Activated T-cell treated with anti-CD3 and anti-CD28 coated beads for 1 hour (primary cell): ENCODE measurements at regions not wholly inside any gene's neighbourhood (a gene's known extent, or its start where the extent isn't known, plus 50 kb on each side); places are given as distances from the start of the nearest gene placed in this dataset.

Experiments used
- DNase-seq: peaks from one replicate; pipeline ENCODE4 v3.0.0-alpha.2; 2020; ENCODE audit warnings: low read depth

- no peak for DNase-seq
These were observed 84.3 kb upstream of the LGALSL start for GRCh38 chr2:64369706-64370105.

GRCh38 chr2:64371727-64372126, 82.2 kb upstream of the LGALSL start:
- no peak for DNase-seq

GRCh38 chr2:64374686-64375085, 79.3 kb upstream of the LGALSL start:
- no peak for DNase-seq

DNA sequence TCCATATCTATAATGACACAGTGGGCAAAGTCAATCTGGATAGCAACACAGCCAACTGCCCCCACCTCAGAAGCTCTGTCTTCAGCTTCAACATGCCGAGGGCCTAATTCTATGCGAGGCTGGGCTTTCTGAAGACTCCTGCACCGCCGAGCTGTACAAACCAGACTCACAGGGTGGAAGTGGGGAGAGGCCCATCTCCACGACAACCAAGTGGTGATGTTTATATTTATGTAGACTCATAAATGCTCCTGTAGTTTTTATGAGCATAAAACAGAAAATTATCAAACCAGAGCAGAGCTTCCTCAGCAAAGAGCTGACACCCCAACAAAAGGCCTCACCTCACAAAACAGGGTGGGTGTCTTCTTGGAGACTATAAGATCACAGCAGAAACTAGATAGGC, 77.0 kb upstream of the LGALSL start:
- no peak for DNase-seq

DNA sequence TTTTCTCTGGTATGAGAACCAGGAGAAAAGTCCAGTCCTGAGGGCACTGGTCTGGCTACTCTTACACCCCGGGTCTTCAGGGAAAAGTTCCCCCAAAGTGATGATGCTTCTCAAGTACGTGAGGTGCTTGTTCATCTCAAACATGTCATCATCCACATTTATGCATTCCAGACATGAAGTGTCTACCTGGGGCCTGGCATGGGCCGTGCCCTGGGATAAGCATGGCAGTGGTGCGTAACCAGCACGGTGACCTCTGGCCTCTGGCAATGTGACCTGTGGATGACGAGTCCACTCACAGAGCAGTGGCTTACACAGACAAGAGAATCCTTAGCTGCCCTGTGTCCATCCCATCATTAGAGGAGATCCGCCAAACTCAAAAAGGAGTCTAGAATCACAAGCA, 74.8 kb upstream of the LGALSL start:
- DNase-seq = no peak

DNA sequence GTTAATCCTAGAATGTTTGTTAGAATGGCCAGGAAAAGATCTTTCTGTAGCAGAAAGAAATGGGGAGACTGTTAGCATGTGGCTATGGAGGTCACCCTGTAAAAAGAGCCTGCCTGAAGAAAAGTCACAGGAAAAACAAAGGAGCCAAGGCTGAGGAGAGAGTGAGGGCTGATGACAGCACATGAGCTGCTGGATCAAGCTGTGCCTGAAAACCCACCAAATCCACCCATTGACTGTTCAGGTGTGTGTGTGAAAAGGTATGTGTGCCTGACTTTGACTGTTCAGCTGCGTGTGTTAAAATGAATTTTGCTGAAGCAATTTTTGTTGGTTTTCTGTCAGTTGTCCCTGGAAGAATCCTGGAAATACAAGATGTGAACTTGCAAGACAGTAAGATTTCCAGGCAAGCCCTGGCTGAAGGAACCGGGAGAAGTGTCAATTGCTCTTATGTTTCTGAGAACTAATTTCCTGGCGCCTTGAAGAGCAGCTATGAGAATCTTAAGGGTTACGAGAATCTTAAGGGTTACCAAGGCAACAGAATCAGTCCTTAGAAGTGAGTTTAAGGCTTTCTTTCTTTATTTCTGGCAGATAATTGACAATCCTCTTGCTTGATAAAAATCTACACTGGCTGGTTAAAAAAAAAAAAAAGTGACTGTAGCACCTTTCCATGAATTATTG, 73.0 kb upstream of the LGALSL start:
- DNase-seq = no peak

- DNase-seq = no peak
These were observed 70.9 kb upstream of the LGALSL start for GRCh38 chr2:64383016-64383591.

DNA sequence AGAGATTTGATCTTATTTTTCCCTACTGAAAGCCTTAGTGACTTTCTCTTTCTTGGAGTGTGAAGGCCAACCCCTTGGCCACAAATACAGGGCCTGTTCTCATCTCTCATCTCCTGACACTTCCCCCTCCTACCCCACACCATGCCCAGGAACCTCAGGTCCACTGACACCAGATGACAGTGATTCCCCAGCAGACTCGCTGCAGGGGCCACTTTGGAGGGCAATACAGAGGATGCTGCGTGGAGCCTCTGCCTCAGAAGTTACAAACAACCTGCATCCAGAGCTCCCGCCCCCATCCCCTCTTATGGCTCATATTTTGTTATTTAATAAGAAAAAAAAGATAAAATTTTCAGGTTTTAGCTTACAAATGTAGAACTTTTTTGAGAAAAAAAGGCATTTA, 70.1 kb upstream of the LGALSL start:
- DNase-seq = no peak

GRCh38 chr2:64386676-64387075, 67.3 kb upstream of the LGALSL start:
- no peak for DNase-seq

- no peak for DNase-seq
These were observed 63.4 kb upstream of the LGALSL start for GRCh38 chr2:64390586-64390985.

GRCh38 chr2:64391424-64391823, 62.5 kb upstream of the LGALSL start:
- DNase-seq = no peak

GRCh38 chr2:64391940-64392339, 62.0 kb upstream of the LGALSL start:
- DNase-seq = no peak

GRCh38 chr2:64392529-64392928, 61.4 kb upstream of the LGALSL start:
- no peak for DNase-seq

DNA sequence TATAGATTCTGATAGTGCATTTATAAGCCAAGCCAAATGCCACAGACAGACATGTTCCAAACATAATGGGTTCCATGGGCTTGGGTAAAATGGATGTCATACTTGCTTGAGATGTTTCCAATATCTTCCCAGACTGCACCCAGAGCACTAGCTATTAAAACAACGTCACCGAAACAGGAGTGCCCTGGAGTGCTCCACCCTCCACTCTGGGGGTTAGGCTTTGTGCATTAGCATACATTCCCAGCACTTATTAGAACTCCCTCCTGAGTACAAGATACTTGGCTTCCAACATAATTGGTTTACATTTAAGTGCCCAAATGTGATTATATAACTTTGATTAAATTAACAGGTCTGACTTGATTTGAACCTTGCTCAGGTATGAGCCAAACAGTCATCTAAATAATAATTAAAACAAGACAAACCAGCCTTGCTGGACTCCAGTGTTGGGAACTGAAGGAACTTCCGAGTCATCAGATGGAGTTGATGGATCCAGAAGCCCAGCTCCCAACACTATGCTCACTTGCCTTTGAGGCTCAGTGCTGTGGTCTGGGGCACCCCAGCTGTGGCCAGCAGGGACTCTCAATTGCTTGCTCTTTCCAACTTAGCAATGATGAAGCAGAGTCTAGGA, 60.5 kb upstream of the LGALSL start:
- no peak for DNase-seq

DNA sequence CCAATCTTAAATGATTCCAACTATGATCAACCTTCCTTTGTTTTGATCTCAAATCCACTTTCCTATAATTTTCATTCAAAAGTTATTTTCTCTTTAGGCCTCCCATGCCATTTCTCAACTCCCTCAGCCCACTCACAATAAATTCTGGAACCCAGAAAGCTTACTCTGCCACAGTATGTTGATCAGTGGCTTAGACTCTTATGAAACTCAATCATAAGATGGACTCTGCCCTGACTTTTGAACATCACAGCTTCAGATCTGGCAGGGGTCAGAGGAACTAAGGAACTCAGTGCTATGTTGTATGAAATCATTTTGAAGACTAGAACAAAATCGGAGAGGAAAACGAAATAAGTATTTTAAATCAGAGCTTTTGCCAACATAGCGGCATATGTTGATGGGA, 59.8 kb upstream of the LGALSL start:
- no peak for DNase-seq

GRCh38 chr2:64396001-64396400, 58.0 kb upstream of the LGALSL start:
- DNase-seq = no peak

GRCh38 chr2:64396551-64396950, 57.4 kb upstream of the LGALSL start:
- DNase-seq = no peak

DNA sequence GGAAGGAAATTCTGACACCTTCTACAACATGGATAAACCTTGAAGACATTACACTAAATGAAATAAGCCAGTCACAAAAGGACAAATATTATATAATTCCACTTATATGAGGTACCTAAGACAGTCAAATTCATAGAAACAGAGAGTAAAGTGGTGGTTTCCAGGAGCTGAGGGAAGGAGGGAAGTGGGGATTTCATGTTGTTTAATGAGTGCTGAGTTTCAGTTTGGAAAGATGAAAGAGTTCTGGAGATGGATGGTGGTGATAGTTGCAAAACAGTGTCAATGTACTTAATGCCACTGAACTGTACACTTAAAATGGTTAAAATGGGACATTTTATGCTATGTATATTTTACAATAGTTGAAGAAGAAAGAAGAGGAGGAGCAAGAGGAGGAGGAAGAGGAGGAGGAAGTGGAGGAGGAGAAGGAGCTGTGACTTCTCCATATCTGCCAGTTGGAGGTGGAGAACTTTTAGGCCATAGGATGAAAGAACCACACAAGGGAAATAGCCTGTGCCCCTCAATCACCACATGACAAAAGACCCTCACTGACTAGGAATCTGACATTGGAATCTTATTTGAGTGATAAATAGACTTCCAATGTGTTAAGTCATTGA, 55.3 kb upstream of the LGALSL start:
- no peak for DNase-seq

DNA sequence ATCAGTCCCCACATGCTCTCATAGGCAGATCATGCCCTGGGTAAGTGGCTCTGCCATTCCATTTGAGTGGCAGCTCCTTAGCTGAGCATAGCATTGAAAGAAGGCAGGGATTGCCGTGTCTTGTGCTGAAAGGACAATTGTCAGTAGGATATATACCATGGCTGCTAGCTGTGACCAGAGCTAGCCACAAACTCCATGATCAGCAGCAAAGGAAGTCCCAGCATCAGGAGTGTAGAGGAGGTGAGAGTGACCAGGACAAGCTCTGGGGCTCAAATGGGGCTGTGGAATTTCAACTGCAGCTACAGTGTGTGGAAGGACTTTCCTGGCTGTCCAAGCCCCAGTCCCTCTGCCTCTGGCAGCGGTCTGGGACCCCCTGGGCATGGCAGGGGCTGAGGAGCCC, 54.4 kb upstream of the LGALSL start:
- no peak for DNase-seq

DNA sequence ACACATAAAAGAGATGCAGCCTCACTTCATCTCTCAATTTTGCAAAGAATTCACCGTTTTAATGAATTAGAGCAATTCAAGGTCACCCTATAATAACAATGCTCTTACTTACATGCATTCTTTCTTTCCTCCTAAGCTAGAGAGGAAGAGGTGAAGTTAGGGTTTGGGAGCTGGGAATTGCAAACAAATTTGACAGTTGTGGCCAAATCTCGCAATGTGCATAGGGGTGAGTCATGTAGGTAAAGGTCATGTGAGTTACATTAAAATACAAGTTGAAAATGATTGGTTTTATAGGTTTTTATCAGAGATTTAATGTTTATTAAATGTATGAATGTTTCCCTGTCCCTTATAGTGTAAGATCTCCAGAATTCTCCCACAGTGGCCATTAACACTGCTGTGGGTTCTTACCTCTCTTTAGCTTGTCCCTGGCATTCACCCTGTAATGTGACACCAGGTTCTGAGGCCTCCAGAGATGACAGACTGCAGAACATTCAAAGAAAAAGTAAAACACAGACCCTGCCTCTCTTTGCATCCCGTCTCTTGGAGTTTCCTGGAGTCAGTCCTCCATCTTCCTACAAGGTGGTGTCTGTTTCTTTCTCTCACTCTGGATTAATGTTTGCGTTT, 53.7 kb upstream of the LGALSL start:
- no peak for DNase-seq

DNA sequence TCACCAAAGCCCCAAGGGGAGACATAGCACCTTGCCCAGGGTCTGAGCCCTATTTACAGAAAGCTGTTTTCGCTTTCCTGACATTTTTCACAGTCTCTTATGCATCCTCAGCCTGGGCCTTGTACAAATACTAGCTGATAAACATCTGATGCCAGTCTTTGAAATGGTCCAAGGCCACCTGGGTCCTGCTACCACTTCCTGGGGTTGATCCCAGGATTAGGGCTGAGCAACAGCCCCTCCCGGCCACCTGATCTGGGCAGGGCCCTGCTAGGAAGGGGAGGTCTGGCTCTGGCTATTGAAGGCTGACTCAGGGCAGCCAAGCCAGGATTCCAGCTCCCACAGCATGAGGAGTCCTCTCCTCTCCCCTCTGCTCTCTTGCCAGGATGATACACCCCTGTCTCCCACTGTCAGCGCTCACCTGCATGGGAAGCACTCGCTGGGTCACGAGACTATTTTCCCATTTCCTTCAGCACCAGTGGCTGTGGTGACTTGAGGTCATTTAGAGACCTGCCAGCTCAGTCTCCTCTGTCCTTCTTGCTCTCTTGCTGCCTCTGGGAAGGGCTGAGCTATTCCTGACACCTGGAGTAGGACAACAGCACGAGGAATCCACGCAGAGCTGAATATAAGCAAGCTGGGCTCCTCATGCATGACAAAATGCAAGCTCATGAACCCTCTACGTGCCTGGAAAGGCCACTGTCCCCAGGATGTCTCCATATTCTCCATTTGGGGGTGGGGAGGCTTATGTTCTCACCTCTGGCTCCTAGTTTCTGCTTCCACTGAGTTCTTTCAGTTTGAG, 53.0 kb upstream of the LGALSL start:
- no peak for DNase-seq

DNA sequence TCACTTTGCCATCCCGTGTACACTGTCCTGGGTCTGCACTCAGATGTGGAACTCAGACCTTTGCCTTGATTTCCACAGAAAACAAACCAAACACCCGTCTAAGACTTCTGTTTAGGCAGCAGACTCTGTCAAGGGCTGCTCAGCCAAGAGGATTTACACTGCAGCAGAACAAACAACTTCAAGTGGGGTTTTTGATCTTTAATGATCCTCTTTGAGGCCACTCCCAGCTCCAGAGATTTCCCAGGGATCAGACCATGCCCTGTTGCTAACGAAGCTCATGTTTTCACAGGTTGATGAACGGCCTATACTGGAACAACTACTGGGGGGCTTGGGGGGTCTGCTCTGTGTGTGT, 52.5 kb upstream of the LGALSL start:
- no peak for DNase-seq
